UCSD-AML1 (cell line): ENCODE measurements at regions not wholly inside any gene's neighbourhood (a gene's known extent, or its start where the extent isn't known, plus 50 kb on each side); places are given as distances from the start of the nearest gene placed in this dataset.
A peak's percentile ranks its signal among the peaks of the same experiment; 100 is the strongest.
"Not testable (repeated sequence)": the region's sequence is repeated elsewhere in the genome, so short reads cannot be mapped to it uniquely, and the experiment has no call there.

Source experiments
- DNase-seq: peaks from one replicate; lab custom pipeline; 2025; ENCODE audit not compliant: unreplicated experiment; lab: John Stamatoyannopoulos, UW

- DNase-seq, result no peak
Observed at GRCh38 chr10:114872519-114873087, 51.0 kb downstream of the FHIP2A start.

DNA sequence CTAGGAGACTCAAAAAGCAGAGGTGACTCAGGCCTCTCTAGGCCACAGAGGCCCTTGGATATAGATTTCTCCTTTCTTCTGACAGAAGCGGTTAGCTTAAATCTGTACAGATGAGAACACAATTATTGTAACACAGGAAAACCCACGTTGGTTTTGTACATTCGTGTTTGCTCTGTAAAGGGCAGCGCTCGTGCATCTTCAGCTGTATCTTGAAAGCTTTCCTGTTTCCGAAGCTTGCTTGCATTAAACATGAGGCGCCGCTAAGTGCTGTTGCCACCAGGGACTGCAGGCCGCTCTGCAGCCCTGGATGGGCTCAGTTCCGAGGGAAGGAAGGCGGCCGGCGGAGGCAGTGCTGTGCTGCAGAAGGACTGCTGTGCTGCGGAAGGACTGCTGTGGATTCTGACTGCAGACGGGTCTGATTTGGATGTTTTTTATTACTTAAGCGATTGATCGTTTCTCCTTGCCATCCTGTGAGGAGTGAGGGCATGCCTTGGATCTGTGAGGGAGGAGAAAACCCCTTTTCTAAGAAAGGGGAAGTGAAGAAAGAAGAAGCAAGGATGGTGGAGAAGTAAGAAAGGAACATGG is 53.3 kb downstream of the FHIP2A start:
- peak; percentile 76 for DNase-seq

- not testable (repeated sequence) for DNase-seq
Observed at GRCh38 chr10:114875590-114876081, 54.1 kb downstream of the FHIP2A start.

- no peak for DNase-seq
Observed at GRCh38 chr10:114876169-114876568, 54.6 kb downstream of the FHIP2A start.

- DNase-seq, result peak; percentile 70
Observed at GRCh38 chr10:114876602-114877300, 55.2 kb downstream of the FHIP2A start.

DNA sequence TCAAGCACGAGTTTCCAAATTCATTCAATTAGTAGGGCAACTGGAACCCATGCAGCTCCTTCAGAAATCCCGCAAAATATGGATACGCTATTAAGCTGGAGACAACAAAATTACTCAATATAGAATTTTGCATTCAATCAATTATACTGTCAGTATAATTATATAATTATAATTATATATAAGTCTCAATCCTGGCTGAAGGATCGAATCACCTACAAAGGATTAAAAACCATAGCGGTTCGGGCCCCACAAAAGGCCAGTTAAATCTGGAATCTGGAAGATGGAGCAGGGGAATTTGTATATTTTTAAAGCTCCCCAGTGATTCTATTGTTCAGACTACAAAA is 55.7 kb downstream of the FHIP2A start:
- DNase-seq, result no peak

GRCh38 chr10:114879093-114879492 is 57.5 kb downstream of the FHIP2A start:
- DNase-seq, result no peak

GRCh38 chr10:114879541-114880158 is 58.1 kb downstream of the FHIP2A start:
- peak; percentile 34 for DNase-seq

GRCh38 chr10:114881417-114881816 is 56.6 kb upstream of the TRUB1 start:
- DNase-seq, result no peak

- DNase-seq, result no peak
Observed at GRCh38 chr10:114881901-114882300, 56.1 kb upstream of the TRUB1 start.

DNA sequence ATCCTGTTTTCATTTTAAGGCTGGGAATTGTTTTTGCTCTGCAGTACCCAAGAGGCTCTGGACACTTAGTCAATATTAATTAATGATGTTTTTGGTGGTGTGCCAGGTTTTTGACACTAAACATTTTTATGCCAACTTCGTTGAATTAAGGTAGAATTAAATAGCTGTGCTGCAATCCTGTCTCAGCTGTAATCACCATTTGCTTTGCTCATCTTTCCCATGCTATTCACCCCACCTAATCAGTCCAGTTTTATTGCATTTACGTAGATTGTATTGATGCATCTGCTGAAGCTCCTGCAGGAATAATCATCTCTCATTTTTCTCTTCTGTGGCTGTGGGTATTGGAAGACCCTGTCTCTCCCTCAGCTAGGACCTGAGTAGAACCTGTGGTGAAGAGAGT is 52.6 kb upstream of the TRUB1 start:
- DNase-seq, result no peak
